K562 (cell line): ENCODE measurements at regions not wholly inside any gene's neighbourhood (a gene's known extent, or its start where the extent isn't known, plus 50 kb on each side); places are given as distances from the start of the nearest gene placed in this dataset.
A peak's percentile ranks its signal among the peaks of the same experiment; 100 is the strongest.

Experiments used
- ATAC-seq: fragments of 200-7000 bp; cut with Tn5 transposase; 3 replicates; pipeline ENCODE4 v1.9.1; 2020; ENCODE audit warnings: moderate library complexity
- BruUV-seq: library from RNA; stranded (reverse); fragments of 400-500 nt; replicated peaks from 2 replicates; lab custom pipeline; 2021; lab: Mats Ljungman, UMichigan
- CTCF ChIA-PET: fragments of 300-600 bp; formaldehyde crosslinking; extraction: SDS; loops from one replicate; lab custom pipeline; 2021; ENCODE audit warnings: low intra/inter-chr PET ratio; lab: Yijun Ruan, JAX
- POLR2A ChIA-PET: fragments of 300-600, 350-650 bp; sonication (Branson Sonifier 250); formaldehyde crosslinking; extraction: SDS; loops from one replicate; lab custom pipeline; 2021; ENCODE audit warnings: antibody characterized with exemption, inconsistent platforms; lab: Yijun Ruan, JAX
- DNase-seq, 4 experiments: peaks; one replicate each; pipeline versions ENCODE4 v3.0.0 to v3.0.0-alpha.2; 2011 to 2018; ENCODE audit warnings: low spot score in 3 of 4, mixed read lengths in 3 of 4; ENCODE audit errors: extremely low read depth in 1 of 4
- FAIRE-seq: peaks from 2 replicates; lab custom pipeline; 2011; peaks lifted over from hg19 to GRCh38; lab: Jason Lieb, UNC
- H2AFZ ChIP-seq: 2 replicates; pipeline ENCODE4 v1.6.0; 2011; ENCODE audit warnings: low read depth, low read length, control low read depth, inconsistent platforms
- H3K27ac ChIP-seq: fragments of 200-600 bp; 3 replicates; pipeline ENCODE4 v1.8.0; 2011; ENCODE audit warnings: low read depth, mild to moderate bottlenecking, control low read depth, inconsistent platforms, low read length, moderate library complexity, mixed read lengths; ENCODE audit errors: extremely low read depth
- H3K27me3 ChIP-seq, 2 experiments: fragments of 300-600 bp in 1 of 2; 2 replicates in 1 of 2; 3 replicates in 1 of 2; pipeline versions ENCODE4 v1.6.0 to v1.8.0; 2011; ENCODE audit warnings: inconsistent platforms in 2 of 2, low read length in 2 of 2, mild to moderate bottlenecking in 1 of 2, mixed read lengths in 1 of 2, moderate library complexity in 1 of 2; ENCODE audit not compliant: control insufficient read depth in 2 of 2, insufficient read depth in 2 of 2
- H3K36me3 ChIP-seq: fragments of 300-600 bp; 3 replicates; pipeline ENCODE4 v1.8.0; 2011; ENCODE audit warnings: mild to moderate bottlenecking, low read length, inconsistent platforms; ENCODE audit not compliant: control insufficient read depth, insufficient read depth
- H3K4me1 ChIP-seq, 2 experiments: fragments of 200-600 bp in 1 of 2; replicated peaks in 1 of 2; 2 replicates in 1 of 2; 3 replicates in 1 of 2; pipeline versions ENCODE4 v1.5.1 to v1.8.0; 2011; ENCODE audit warnings: inconsistent platforms in 2 of 2, low read length in 2 of 2, mild to moderate bottlenecking in 1 of 2, mixed read lengths in 1 of 2, moderate library complexity in 1 of 2; ENCODE audit not compliant: control insufficient read depth in 2 of 2, insufficient read depth in 2 of 2
- H3K4me2 ChIP-seq: 2 replicates; pipeline ENCODE4 v1.6.1; 2011; ENCODE audit warnings: low read length, control low read depth, inconsistent platforms, mixed read lengths; ENCODE audit not compliant: insufficient read depth
- H3K4me3 ChIP-seq: fragments of 200-600 bp; sonication (generic), shearing (Covaris generic); 2 replicates; pipeline ENCODE4 v1.5.1; 2016; ENCODE audit warnings: control low read depth, inconsistent platforms
- H3K79me2 ChIP-seq: fragments of 200-600 bp; 3 replicates; pipeline ENCODE4 v1.8.0; 2011; ENCODE audit warnings: low read length, inconsistent platforms; ENCODE audit not compliant: control insufficient read depth, insufficient read depth
- H3K9ac ChIP-seq, 2 experiments: 2 replicates each; pipeline versions ENCODE4 v1.6.0 to v1.6.1; 2011; ENCODE audit warnings: low read depth in 2 of 2, low read length in 2 of 2, control low read depth in 1 of 2, inconsistent platforms in 1 of 2, mild to moderate bottlenecking in 1 of 2, mixed read lengths in 1 of 2; ENCODE audit not compliant: insufficient read depth in 1 of 2
- H3K9me1 ChIP-seq: one replicate; pipeline ENCODE4 v1.6.0; 2011; ENCODE audit warnings: inconsistent platforms, mild to moderate bottlenecking, low read length, moderate library complexity; ENCODE audit not compliant: control insufficient read depth, insufficient read depth
- H3K9me3 ChIP-seq: replicated peaks from 2 replicates; pipeline ENCODE4 v1.5.1; 2011; ENCODE audit warnings: low read depth, low read length, inconsistent platforms; ENCODE audit not compliant: control insufficient read depth, insufficient read depth
- H4K20me1 ChIP-seq: replicated peaks from 2 replicates; pipeline ENCODE4 v1.6.1; 2011; ENCODE audit warnings: low read length, inconsistent platforms, mixed read lengths; ENCODE audit not compliant: control insufficient read depth, insufficient read depth
- ELF4 ChIP-seq: fragments of 450-650 bp; formaldehyde crosslinking; IDR thresholded peaks from 2 replicates; pipeline ENCODE4 v1.4.0; 2022; ENCODE audit warnings: missing genetic modification characterization
- EZH2 ChIP-seq: IDR thresholded peaks from 2 replicates; pipeline ENCODE4 v1.6.1; 2012; ENCODE audit warnings: low read depth, mild to moderate bottlenecking, inconsistent platforms, low read length, borderline replicate concordance
- PBX2 ChIP-seq, 2 experiments: IDR thresholded peaks in 1 of 2; conservative IDR thresholded peaks in 1 of 2; 2 replicates each; pipeline ENCODE4 v1.6.1; 2016; ENCODE audit warnings: low read depth in 2 of 2, mild to moderate bottlenecking in 1 of 2, missing compliant biosample characterization in 1 of 2, missing genetic modification characterization in 1 of 2, moderate library complexity in 1 of 2
- PKNOX1 ChIP-seq: fragments of 450-650 bp; IDR thresholded peaks from 2 replicates; pipeline ENCODE4 v1.6.1; 2016
- SAP30 ChIP-seq: fragments of 200-600 bp; sonication (generic); IDR thresholded peaks from 2 replicates; pipeline ENCODE4 v1.6.1; 2012; ENCODE audit warnings: borderline replicate concordance, low read depth, mild to moderate bottlenecking, moderate library complexity, low read length, control low read depth, inconsistent platforms; ENCODE audit not compliant: insufficient read depth, poor library complexity, severe bottlenecking
- WGBS: fragments of 100-300 bp; shearing (Covaris generic); methylation state at CpG from one replicate; pipeline ENCODE4 v1.1.6; 2016; ENCODE audit warnings: low coverage, mixed read lengths; ENCODE audit not compliant: insufficient coverage; ENCODE audit errors: missing lambda C conversion rate; 5-methylcytosine and 5-hydroxymethylcytosine counted together
- in situ Hi-C: fragments of 300-500 bp; cut with MboI; formaldehyde crosslinking; loops from 4 replicates; pipeline ENCODE4 v1.15.0; 2018; ENCODE audit warnings: inconsistent platforms, mixed read lengths
- intact Hi-C: fragments of 100-400 bp; cut with micrococcal nuclease; formaldehyde crosslinking; loops from 2 replicates; pipeline ENCODE4 v1.14.2; 2022

GRCh38 chr20:46803123-46804020 lies 91.3 kb upstream of the EYA2 start:
- DNase-seq = no peak
- Histone ChIP-seq H3K9me1 (no peaks in the 10 kb centered on the region), H2AFZ (no peak overlapping the region), H3K4me2 (no peak overlapping the region), H3K27ac (no peak overlapping the region), H3K27me3 (peaks cover 4 to 39% of the 10 kb centered on the region in 2 experiments; a peak in 4 of 5 replicates), H3K79me2 (no peaks in the 10 kb centered on the region), H3K4me3 (no peak overlapping the region), H3K4me1 (no peaks in the 10 kb centered on the region; a peak in 1 of 5 replicates), H3K36me3 (no peaks in the 10 kb centered on the region), H3K9ac (no peak overlapping the region), H4K20me1 (no peaks in the 10 kb centered on the region), H3K9me3 (no peaks in the 10 kb centered on the region)
- no TSS peak for BruUV-seq
- TF ChIP-seq ELF4 (CRISPR knock-in tag) = no peak
- no peak for TF ChIP-seq SAP30
- no peak for TF ChIP-seq EZH2
- TF ChIP-seq PKNOX1 = peak; percentile 83
- no peak for TF ChIP-seq PBX2 (CRISPR knock-in tag; IDR thresholded peaks at IDR 0.05; ENCODE audit: low read depth)
- TF ChIP-seq PBX2 (tag; conservative IDR thresholded peaks at IDR 0.05; ENCODE audit: low read depth) = peak; percentile 44; the same call in 1 of the 2 replicates
- WGBS = 1% methylated on average over 12 of the region's 12 CpGs
- no peak for ATAC-seq
- no peak for FAIRE-seq
- intact Hi-C loops (no loop called here), in situ Hi-C loops (no loop called here)
- POLR2A ChIA-PET = interaction anchor here (0.6 to 1.0 kb wide), 5 partner anchors 11 to 1633 kb away, joined by 3 to 6 read pairs (median 3); no protein-coding TSS in a partner anchor
- CTCF ChIA-PET = no interaction called here
